ENCODE measurements at regions not wholly inside any gene's neighbourhood (a gene's known extent, or its start where the extent isn't known, plus 50 kb on each side); places are given as distances from the start of the nearest gene placed in this dataset.

- Histone ChIP-seq H3K79me2 (ENCODE audit: control insufficient read depth, insufficient read depth, low read length) (no peaks in the 10 kb centered on the region), H4K20me1 (ENCODE audit: control insufficient read depth, extremely low read depth, insufficient read depth, low read length) (no peaks in the 10 kb centered on the region), H3K9me1 (ENCODE audit: control insufficient read depth, extremely low read depth, insufficient read depth, low read length) (no peaks in the 10 kb centered on the region), H3K27ac (ENCODE audit: control insufficient read depth, insufficient read depth, low read length) (peak overlapping the region; percentile 95), H2AFZ (ENCODE audit: control insufficient read depth, low read length) (no peak overlapping the region), H3K4me3 (ENCODE audit: control insufficient read depth in 2 of 3, extremely low read depth in 1 of 3, insufficient read depth in 2 of 3, low read depth in 1 of 3, low read length in 3 of 3) (peak overlapping the region in 1 of 3 experiments; percentile 25), H3K9ac (ENCODE audit: control insufficient read depth, extremely low read depth, insufficient read depth, low read length) (peak overlapping the region; percentile 79), H3K4me2 (ENCODE audit: control insufficient read depth, extremely low read depth, insufficient read depth, low read depth, low read length) (peak overlapping the region; percentile 29), H3K36me3 (ENCODE audit: control insufficient read depth in 2 of 2, extremely low read depth in 1 of 2, insufficient read depth in 2 of 2, low read length in 2 of 2) (no peaks in the 10 kb centered on the region), H3K27me3 (ENCODE audit: control insufficient read depth, extremely low read depth, insufficient read depth, low read length) (peaks cover 11% of the 10 kb centered on the region), H3K9me3 (ENCODE audit: control insufficient read depth, low read depth, low read length) (no peaks in the 10 kb centered on the region), H3K4me1 (ENCODE audit: control insufficient read depth, extremely low read depth, insufficient read depth, low read length) (peaks cover 40% of the 10 kb centered on the region)
- dilution Hi-C loops (cut with MboI; ENCODE audit: extremely low pct_ligation_motif_present, low sequenced_read_pairs) = no loop called here
- DNase-seq (ENCODE audit: low read depth, low spot score) (peak; percentile 54), FAIRE-seq (peak; percentile 85)
- TF ChIP-seq, protein P1, sequence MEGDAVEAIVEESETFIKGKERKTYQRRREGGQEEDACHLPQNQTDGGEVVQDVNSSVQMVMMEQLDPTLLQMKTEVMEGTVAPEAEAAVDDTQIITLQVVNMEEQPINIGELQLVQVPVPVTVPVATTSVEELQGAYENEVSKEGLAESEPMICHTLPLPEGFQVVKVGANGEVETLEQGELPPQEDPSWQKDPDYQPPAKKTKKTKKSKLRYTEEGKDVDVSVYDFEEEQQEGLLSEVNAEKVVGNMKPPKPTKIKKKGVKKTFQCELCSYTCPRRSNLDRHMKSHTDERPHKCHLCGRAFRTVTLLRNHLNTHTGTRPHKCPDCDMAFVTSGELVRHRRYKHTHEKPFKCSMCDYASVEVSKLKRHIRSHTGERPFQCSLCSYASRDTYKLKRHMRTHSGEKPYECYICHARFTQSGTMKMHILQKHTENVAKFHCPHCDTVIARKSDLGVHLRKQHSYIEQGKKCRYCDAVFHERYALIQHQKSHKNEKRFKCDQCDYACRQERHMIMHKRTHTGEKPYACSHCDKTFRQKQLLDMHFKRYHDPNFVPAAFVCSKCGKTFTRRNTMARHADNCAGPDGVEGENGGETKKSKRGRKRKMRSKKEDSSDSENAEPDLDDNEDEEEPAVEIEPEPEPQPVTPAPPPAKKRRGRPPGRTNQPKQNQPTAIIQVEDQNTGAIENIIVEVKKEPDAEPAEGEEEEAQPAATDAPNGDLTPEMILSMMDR (optimal IDR thresholded peaks at IDR 0.05 in 1 of 3, IDR thresholded peaks at IDR 0.05 in 1 of 3, conservative IDR thresholded peaks at IDR 0.05 in 1 of 3; ENCODE audit: extremely low read depth in 1 of 3, insufficient read depth in 2 of 3, low read length in 3 of 3) = no peak
- no peak for TF ChIP-seq EZH2 (IDR thresholded peaks at IDR 0.05; ENCODE audit: low read length)
Observed at GRCh38 chr3:193782276-193782647, 189.3 kb downstream of the OPA1 start.

- dilution Hi-C loops (cut with MboI; ENCODE audit: extremely low pct_ligation_motif_present, low sequenced_read_pairs) = no loop called here
- Histone ChIP-seq H3K4me1 (ENCODE audit: control insufficient read depth, extremely low read depth, insufficient read depth, low read length) (peaks cover 40% of the 10 kb centered on the region), H4K20me1 (ENCODE audit: control insufficient read depth, extremely low read depth, insufficient read depth, low read length) (no peaks in the 10 kb centered on the region), H3K4me3 (ENCODE audit: control insufficient read depth in 2 of 3, extremely low read depth in 1 of 3, insufficient read depth in 2 of 3, low read depth in 1 of 3, low read length in 3 of 3) (no peak overlapping the region), H2AFZ (ENCODE audit: control insufficient read depth, low read length) (no peak overlapping the region), H3K9me3 (ENCODE audit: control insufficient read depth, low read depth, low read length) (no peaks in the 10 kb centered on the region), H3K4me2 (ENCODE audit: control insufficient read depth, extremely low read depth, insufficient read depth, low read depth, low read length) (peak overlapping the region; percentile 29), H3K9me1 (ENCODE audit: control insufficient read depth, extremely low read depth, insufficient read depth, low read length) (no peaks in the 10 kb centered on the region), H3K27ac (ENCODE audit: control insufficient read depth, insufficient read depth, low read length) (peak overlapping the region; percentile 95), H3K27me3 (ENCODE audit: control insufficient read depth, extremely low read depth, insufficient read depth, low read length) (peaks cover 11% of the 10 kb centered on the region), H3K9ac (ENCODE audit: control insufficient read depth, extremely low read depth, insufficient read depth, low read length) (peak overlapping the region; percentile 79), H3K36me3 (ENCODE audit: control insufficient read depth in 2 of 2, extremely low read depth in 1 of 2, insufficient read depth in 2 of 2, low read length in 2 of 2) (no peaks in the 10 kb centered on the region), H3K79me2 (ENCODE audit: control insufficient read depth, insufficient read depth, low read length) (no peaks in the 10 kb centered on the region)
- TF ChIP-seq, protein P1 (optimal IDR thresholded peaks at IDR 0.05 in 1 of 3, IDR thresholded peaks at IDR 0.05 in 1 of 3, conservative IDR thresholded peaks at IDR 0.05 in 1 of 3; ENCODE audit: extremely low read depth in 1 of 3, insufficient read depth in 2 of 3, low read length in 3 of 3) = no peak
- no peak for TF ChIP-seq EZH2 (IDR thresholded peaks at IDR 0.05; ENCODE audit: low read length)
- no peak for FAIRE-seq
- no peak for DNase-seq (ENCODE audit: low read depth, low spot score)
Observed at GRCh38 chr3:193782747-193783146, 189.7 kb downstream of the OPA1 start.

All from keratinocyte (primary cell).